Thyroid gland (tissue), 4 donors: ENCODE measurements at regions not wholly inside any gene's neighbourhood (a gene's known extent, or its start where the extent isn't known, plus 50 kb on each side); places are given as distances from the start of the nearest gene placed in this dataset.

Experiments used
- DNase-seq, 2 donors: peaks; one replicate each; pipeline ENCODE4 v3.0.0-alpha.2; 2019
- H3K27ac ChIP-seq, 3 donors: fragments of 200-600 bp; sonication (generic); 1 replicate in 2 of 3; 2 replicates in 1 of 3; pipeline ENCODE4 v1.5.1; 2016 to 2019; ENCODE audit warnings: mild to moderate bottlenecking in 1 of 3, moderate library complexity in 1 of 3
- H3K27me3 ChIP-seq: fragments of 200-600 bp; sonication (generic); one replicate; pipeline ENCODE4 v1.5.1; 2019
- H3K36me3 ChIP-seq, 2 donors: fragments of 200-600 bp; sonication (generic); one replicate each; pipeline ENCODE4 v1.5.1; 2016 to 2019
- H3K4me1 ChIP-seq, 2 donors: fragments of 200-600 bp; sonication (generic); one replicate each; pipeline ENCODE4 v1.5.1; 2017 to 2019
- H3K4me3 ChIP-seq, 3 donors: fragments of 200-600 bp; sonication (generic); replicated peaks in 1 of 3; 1 replicate in 2 of 3; 2 replicates in 1 of 3; pipeline ENCODE4 v1.5.1; 2016; ENCODE audit warnings: mild to moderate bottlenecking in 1 of 3
- H3K9me3 ChIP-seq: fragments of 200-600 bp; sonication (generic); one replicate; pipeline ENCODE4 v1.5.1; 2017
- POLR2A ChIP-seq, 2 donors: fragments of 450-650 bp; IDR thresholded peaks; one replicate each; pipeline ENCODE4 v1.6.1; 2017; ENCODE audit warnings: antibody characterized with exemption in 2 of 2, mild to moderate bottlenecking in 2 of 2, moderate library complexity in 1 of 2
- WGBS, 2 donors: methylation state at CpG; one replicate each; pipeline ENCODE4 v1.1.5; 2017; 5-methylcytosine and 5-hydroxymethylcytosine counted together
- intact Hi-C: fragments of 100-400 bp; cut with DNase I; formaldehyde crosslinking; loops from one replicate; pipeline ENCODE4 v1.15.1; 2023
- TF ChIP-seq, protein P1 (sequence below), 6 experiments: fragments of 200-600 bp in 3 of 6; fragments of 450-650 bp in 3 of 6; sonication (generic) in 3 of 6; IDR thresholded peaks; one replicate each; pipeline ENCODE4 v1.5.1; 2016 to 2019; ENCODE audit warnings: antibody characterized with exemption in 6 of 6, mild to moderate bottlenecking in 2 of 6, inconsistent platforms in 1 of 6, moderate library complexity in 1 of 6

DNA sequence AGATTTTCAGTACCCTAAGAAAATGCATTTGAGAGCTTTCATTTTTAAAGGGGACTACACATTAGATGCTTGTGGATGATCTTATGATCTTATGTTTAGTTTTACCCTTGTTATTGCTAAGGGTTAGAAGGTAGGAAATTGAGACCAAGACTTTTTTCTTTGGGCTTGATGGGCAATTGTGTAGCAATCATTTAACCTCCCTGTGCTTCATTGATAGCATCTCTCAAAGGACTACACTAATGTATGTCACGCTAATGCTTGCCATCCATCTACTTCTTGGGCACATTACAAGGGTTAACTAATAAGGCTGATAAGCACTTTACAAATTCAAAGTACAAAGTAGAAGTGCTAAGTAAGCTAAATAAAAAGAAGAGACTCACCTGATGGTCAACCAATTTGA is 189.3 kb upstream of the LRP1B start:
- no peak overlapping the region for H3K27ac ChIP-seq
- no peak overlapping the region for H3K4me3 ChIP-seq
- 91 to 95% methylated on average over 1 of the region's 1 CpG for WGBS, 2 donors

DNA sequence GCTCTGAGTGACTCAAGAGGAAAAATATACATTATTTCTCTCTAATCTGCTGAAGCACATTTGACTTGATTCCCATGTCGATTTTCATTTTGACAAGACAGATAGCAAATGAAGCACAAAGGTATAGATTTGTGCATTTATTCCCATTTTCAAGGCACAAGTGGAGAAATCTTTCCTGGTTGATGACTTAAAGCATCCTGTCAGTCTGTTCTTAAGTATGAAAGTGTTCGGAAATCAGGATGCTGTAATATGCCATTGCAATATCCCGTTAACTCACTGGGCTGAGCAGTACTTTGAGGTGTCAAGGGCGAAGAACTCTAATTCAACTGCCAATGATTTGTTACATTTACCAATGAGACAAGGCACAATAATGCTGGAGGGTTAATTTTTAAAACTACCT is 185.2 kb upstream of the LRP1B start:
- DNase-seq, result no peak
- H3K9me3 ChIP-seq, result no peaks in the 10 kb centered on the region
- TF ChIP-seq, protein P1, sequence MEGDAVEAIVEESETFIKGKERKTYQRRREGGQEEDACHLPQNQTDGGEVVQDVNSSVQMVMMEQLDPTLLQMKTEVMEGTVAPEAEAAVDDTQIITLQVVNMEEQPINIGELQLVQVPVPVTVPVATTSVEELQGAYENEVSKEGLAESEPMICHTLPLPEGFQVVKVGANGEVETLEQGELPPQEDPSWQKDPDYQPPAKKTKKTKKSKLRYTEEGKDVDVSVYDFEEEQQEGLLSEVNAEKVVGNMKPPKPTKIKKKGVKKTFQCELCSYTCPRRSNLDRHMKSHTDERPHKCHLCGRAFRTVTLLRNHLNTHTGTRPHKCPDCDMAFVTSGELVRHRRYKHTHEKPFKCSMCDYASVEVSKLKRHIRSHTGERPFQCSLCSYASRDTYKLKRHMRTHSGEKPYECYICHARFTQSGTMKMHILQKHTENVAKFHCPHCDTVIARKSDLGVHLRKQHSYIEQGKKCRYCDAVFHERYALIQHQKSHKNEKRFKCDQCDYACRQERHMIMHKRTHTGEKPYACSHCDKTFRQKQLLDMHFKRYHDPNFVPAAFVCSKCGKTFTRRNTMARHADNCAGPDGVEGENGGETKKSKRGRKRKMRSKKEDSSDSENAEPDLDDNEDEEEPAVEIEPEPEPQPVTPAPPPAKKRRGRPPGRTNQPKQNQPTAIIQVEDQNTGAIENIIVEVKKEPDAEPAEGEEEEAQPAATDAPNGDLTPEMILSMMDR (IDR thresholded peaks at IDR 0.05), result no peak
- TF ChIP-seq POLR2A (IDR thresholded peaks at IDR 0.05), result no peak
- H3K27ac ChIP-seq, result no peak overlapping the region
- no peaks in the 10 kb centered on the region for H3K27me3 ChIP-seq
- H3K4me1 ChIP-seq, result no peaks in the 10 kb centered on the region
- no peak overlapping the region for H3K4me3 ChIP-seq
- intact Hi-C loops, result no loop called here
- WGBS, 2 donors, result 92 to 95% methylated on average over 4 of the region's 4 CpGs
- H3K36me3 ChIP-seq, result no peaks in the 10 kb centered on the region

More for the DNA sequence above, 189.3 kb upstream of the LRP1B start:
- Histone ChIP-seq H3K4me1 (no peaks in the 10 kb centered on the region), H3K27me3 (no peaks in the 10 kb centered on the region), H3K9me3 (no peaks in the 10 kb centered on the region), H3K36me3 (no peaks in the 10 kb centered on the region)
- no peak for TF ChIP-seq POLR2A (IDR thresholded peaks at IDR 0.05)
- TF ChIP-seq, protein P1 (IDR thresholded peaks at IDR 0.05), result no peak
- intact Hi-C loops, result no loop called here
- no peak for DNase-seq

DNA sequence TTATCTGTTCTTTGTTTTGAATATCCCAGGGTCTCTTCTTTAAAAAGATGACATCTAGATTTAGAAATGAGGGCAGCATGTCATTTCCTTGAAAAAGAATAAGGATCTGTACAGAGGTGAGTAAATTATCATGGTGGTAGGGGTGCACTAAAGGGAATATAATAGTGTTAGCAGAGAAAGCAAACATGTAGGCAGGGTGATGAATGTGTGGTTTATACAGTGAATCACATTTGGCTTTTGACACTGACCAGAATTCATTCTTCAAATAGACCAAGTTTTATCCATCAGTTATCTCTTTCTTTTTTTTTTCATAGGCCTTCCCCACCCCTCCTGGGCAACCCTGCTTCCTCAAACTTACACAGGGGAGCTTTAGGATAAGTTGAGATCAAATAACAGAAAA is 184.5 kb upstream of the LRP1B start:
- H3K4me3 ChIP-seq, result no peak overlapping the region
- no peaks in the 10 kb centered on the region for H3K4me1 ChIP-seq
- intact Hi-C loops, result no loop called here
- no peak for DNase-seq
- TF ChIP-seq POLR2A (IDR thresholded peaks at IDR 0.05), result no peak
- TF ChIP-seq, protein P1 (IDR thresholded peaks at IDR 0.05), result no peak
- H3K9me3 ChIP-seq, result no peaks in the 10 kb centered on the region
- H3K27me3 ChIP-seq, result no peaks in the 10 kb centered on the region
- H3K36me3 ChIP-seq, result no peaks in the 10 kb centered on the region
- H3K27ac ChIP-seq, result no peak overlapping the region

- intact Hi-C loops, result no loop called here
- TF ChIP-seq, protein P1 (IDR thresholded peaks at IDR 0.05), result no peak
- no peak for TF ChIP-seq POLR2A (IDR thresholded peaks at IDR 0.05)
- H3K9me3 ChIP-seq, result no peaks in the 10 kb centered on the region
- no peak overlapping the region for H3K27ac ChIP-seq
- no peak overlapping the region for H3K4me3 ChIP-seq
- no peaks in the 10 kb centered on the region for H3K4me1 ChIP-seq
- no peaks in the 10 kb centered on the region for H3K27me3 ChIP-seq
- no peaks in the 10 kb centered on the region for H3K36me3 ChIP-seq
- WGBS, 2 donors, result 79% methylated on average over 2 of the region's 2 CpGs
- no peak for DNase-seq
Observed at GRCh38 chr2:142314164-142314563, 183.3 kb upstream of the LRP1B start.

DNA sequence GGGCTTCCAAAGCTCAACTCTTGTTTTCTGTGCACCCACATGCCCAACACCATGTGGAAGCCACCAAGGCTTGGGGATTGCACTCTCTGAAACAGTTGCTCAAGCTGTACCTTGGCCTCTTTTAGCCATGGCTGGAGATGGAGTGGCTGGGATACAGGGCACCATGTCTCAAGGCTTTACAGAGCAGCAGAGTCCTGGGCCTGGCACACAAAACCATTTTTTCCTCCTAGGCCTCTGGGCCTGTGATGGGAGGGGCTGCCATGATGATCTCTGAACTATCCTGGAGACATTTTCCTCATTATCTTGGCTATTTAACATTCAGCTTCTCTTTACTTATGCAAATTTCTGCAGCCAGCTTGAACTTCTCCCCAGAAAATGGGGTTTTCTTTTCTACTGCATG is 179.7 kb upstream of the LRP1B start:
- Histone ChIP-seq H3K36me3 (no peaks in the 10 kb centered on the region), H3K4me3 (no peak overlapping the region), H3K4me1 (no peaks in the 10 kb centered on the region), H3K9me3 (no peaks in the 10 kb centered on the region), H3K27me3 (no peaks in the 10 kb centered on the region), H3K27ac (no peak overlapping the region)
- intact Hi-C loops, result no loop called here
- no peak for TF ChIP-seq POLR2A (IDR thresholded peaks at IDR 0.05)
- TF ChIP-seq, protein P1 (IDR thresholded peaks at IDR 0.05), result no peak
- no peak for DNase-seq
